Rectal smooth muscle tissue (tissue), 1 donor: ENCODE measurements at regions not wholly inside any gene's neighbourhood (a gene's known extent, or its start where the extent isn't known, plus 50 kb on each side); places are given as distances from the start of the nearest gene placed in this dataset.

Experiments used
- H3K27ac ChIP-seq: one replicate; pipeline ENCODE4 v1.7.0; 2013; ENCODE audit warnings: low read depth, low read length, inconsistent platforms
- H3K27me3 ChIP-seq: one replicate; pipeline ENCODE4 v1.7.0; 2013; ENCODE audit warnings: low read length; ENCODE audit not compliant: control insufficient read depth, insufficient read depth
- H3K36me3 ChIP-seq: one replicate; pipeline ENCODE4 v1.7.0; 2013; ENCODE audit warnings: low read length; ENCODE audit not compliant: control insufficient read depth, insufficient read depth
- H3K4me1 ChIP-seq: one replicate; pipeline ENCODE4 v1.7.0; 2013; ENCODE audit warnings: low read length; ENCODE audit not compliant: control insufficient read depth, insufficient read depth
- H3K4me3 ChIP-seq: one replicate; pipeline ENCODE4 v1.7.0; 2013; ENCODE audit warnings: low read length
- H3K9ac ChIP-seq: one replicate; pipeline ENCODE4 v1.7.0; 2013; ENCODE audit warnings: low read length

- no peak overlapping the region for H3K9ac ChIP-seq
- no peak overlapping the region for H3K27ac ChIP-seq
- no peak overlapping the region for H3K4me3 ChIP-seq
- H3K36me3 ChIP-seq: no peaks in the 10 kb centered on the region
- no peaks in the 10 kb centered on the region for H3K4me1 ChIP-seq
- H3K27me3 ChIP-seq: no peaks in the 10 kb centered on the region
These were observed 145.6 kb upstream of the NFIA start for GRCh38 chr1:60936591-60937342.

GRCh38 chr1:60936163-60936562 is 146.2 kb upstream of the NFIA start:
- H3K4me1 ChIP-seq: no peaks in the 10 kb centered on the region
- H3K9ac ChIP-seq: no peak overlapping the region
- no peaks in the 10 kb centered on the region for H3K36me3 ChIP-seq
- no peak overlapping the region for H3K4me3 ChIP-seq
- no peak overlapping the region for H3K27ac ChIP-seq
- no peaks in the 10 kb centered on the region for H3K27me3 ChIP-seq

- Histone ChIP-seq H3K27me3 (no peaks in the 10 kb centered on the region), H3K9ac (no peak overlapping the region), H3K4me3 (no peak overlapping the region), H3K4me1 (no peaks in the 10 kb centered on the region), H3K36me3 (no peaks in the 10 kb centered on the region), H3K27ac (no peak overlapping the region)
These were observed 146.7 kb upstream of the NFIA start for GRCh38 chr1:60935599-60936110.

- H3K36me3 ChIP-seq: no peaks in the 10 kb centered on the region
- H3K9ac ChIP-seq: no peak overlapping the region
- no peak overlapping the region for H3K4me3 ChIP-seq
- no peaks in the 10 kb centered on the region for H3K27me3 ChIP-seq
- no peak overlapping the region for H3K27ac ChIP-seq
- no peaks in the 10 kb centered on the region for H3K4me1 ChIP-seq
These were observed 152.2 kb upstream of the NFIA start for GRCh38 chr1:60930130-60930529.

- no peak overlapping the region for H3K9ac ChIP-seq
- H3K27me3 ChIP-seq: no peaks in the 10 kb centered on the region
- no peak overlapping the region for H3K27ac ChIP-seq
- H3K4me1 ChIP-seq: no peaks in the 10 kb centered on the region
- no peak overlapping the region for H3K4me3 ChIP-seq
- H3K36me3 ChIP-seq: no peaks in the 10 kb centered on the region
These were observed 157.2 kb upstream of the NFIA start for GRCh38 chr1:60924964-60925798.

- H3K9ac ChIP-seq: no peak overlapping the region
- H3K36me3 ChIP-seq: no peaks in the 10 kb centered on the region
- no peaks in the 10 kb centered on the region for H3K27me3 ChIP-seq
- H3K27ac ChIP-seq: no peak overlapping the region
- no peak overlapping the region for H3K4me3 ChIP-seq
- H3K4me1 ChIP-seq: no peaks in the 10 kb centered on the region
These were observed 158.2 kb upstream of the NFIA start for GRCh38 chr1:60924165-60924564.

GRCh38 chr1:60923389-60924087 is 158.8 kb upstream of the NFIA start:
- Histone ChIP-seq H3K4me3 (no peak overlapping the region), H3K27ac (no peak overlapping the region), H3K4me1 (no peaks in the 10 kb centered on the region)

GRCh38 chr1:60922304-60922703 is 160.1 kb upstream of the NFIA start:
- H3K4me1 ChIP-seq: no peaks in the 10 kb centered on the region
- no peak overlapping the region for H3K9ac ChIP-seq
- H3K27ac ChIP-seq: no peak overlapping the region
- H3K27me3 ChIP-seq: no peaks in the 10 kb centered on the region
- no peak overlapping the region for H3K4me3 ChIP-seq
- no peaks in the 10 kb centered on the region for H3K36me3 ChIP-seq

More at GRCh38 chr1:60923389-60924087, 158.8 kb upstream of the NFIA start:
- no peaks in the 10 kb centered on the region for H3K36me3 ChIP-seq
- no peak overlapping the region for H3K9ac ChIP-seq
- no peaks in the 10 kb centered on the region for H3K27me3 ChIP-seq

- H3K27ac ChIP-seq: no peak overlapping the region
- H3K27me3 ChIP-seq: no peaks in the 10 kb centered on the region
- no peak overlapping the region for H3K4me3 ChIP-seq
- H3K36me3 ChIP-seq: no peaks in the 10 kb centered on the region
- no peaks in the 10 kb centered on the region for H3K4me1 ChIP-seq
- no peak overlapping the region for H3K9ac ChIP-seq
These were observed 161.2 kb upstream of the NFIA start for GRCh38 chr1:60921175-60921574.

- Histone ChIP-seq H3K27me3 (no peaks in the 10 kb centered on the region), H3K36me3 (no peaks in the 10 kb centered on the region), H3K4me3 (no peak overlapping the region), H3K4me1 (no peaks in the 10 kb centered on the region), H3K9ac (no peak overlapping the region), H3K27ac (no peak overlapping the region)
These were observed 161.8 kb upstream of the NFIA start for GRCh38 chr1:60920561-60920960.

GRCh38 chr1:60918867-60919266 is 163.5 kb upstream of the NFIA start:
- H3K36me3 ChIP-seq: no peaks in the 10 kb centered on the region
- no peak overlapping the region for H3K9ac ChIP-seq
- no peak overlapping the region for H3K27ac ChIP-seq
- no peaks in the 10 kb centered on the region for H3K4me1 ChIP-seq
- H3K4me3 ChIP-seq: no peak overlapping the region
- H3K27me3 ChIP-seq: no peaks in the 10 kb centered on the region

GRCh38 chr1:60916906-60917305 is 165.5 kb upstream of the NFIA start:
- no peak overlapping the region for H3K4me3 ChIP-seq
- H3K27me3 ChIP-seq: no peaks in the 10 kb centered on the region
- no peak overlapping the region for H3K9ac ChIP-seq
- H3K27ac ChIP-seq: no peak overlapping the region
- no peaks in the 10 kb centered on the region for H3K4me1 ChIP-seq
- H3K36me3 ChIP-seq: no peaks in the 10 kb centered on the region
